Neuronal stem cell (in vitro differentiated cells): ENCODE measurements at regions not wholly inside any gene's neighbourhood (a gene's known extent, or its start where the extent isn't known, plus 50 kb on each side); places are given as distances from the start of the nearest gene placed in this dataset.

Source experiments
- DNase-seq: peaks from one replicate; pipeline ENCODE4 v3.0.0-alpha.2; 2013; ENCODE audit warnings: low spot score
- H2AFZ ChIP-seq: one replicate; pipeline ENCODE4 v1.6.1; 2013; ENCODE audit warnings: mild to moderate bottlenecking, low read length, inconsistent platforms
- H2AK5ac ChIP-seq: 2 replicates; pipeline ENCODE4 v1.6.1; 2013; ENCODE audit warnings: low read depth, mild to moderate bottlenecking, inconsistent platforms, low read length, moderate library complexity, mixed read lengths
- H2BK120ac ChIP-seq: 2 replicates; pipeline ENCODE4 v1.6.1; 2013; ENCODE audit warnings: low read depth, mild to moderate bottlenecking, inconsistent platforms, low read length, moderate library complexity, mixed read lengths
- H2BK12ac ChIP-seq: one replicate; pipeline ENCODE4 v1.6.1; 2013; ENCODE audit warnings: low read length, inconsistent platforms
- H2BK15ac ChIP-seq: 2 replicates; pipeline ENCODE4 v1.6.1; 2013; ENCODE audit warnings: mild to moderate bottlenecking, low read length, inconsistent platforms, mixed read lengths
- H2BK5ac ChIP-seq: one replicate; pipeline ENCODE4 v1.6.1; 2013; ENCODE audit warnings: inconsistent platforms, mild to moderate bottlenecking, low read length, moderate library complexity
- H3K14ac ChIP-seq: one replicate; pipeline ENCODE4 v1.6.1; 2013; ENCODE audit warnings: low read length, inconsistent platforms
- H3K18ac ChIP-seq: 2 replicates; pipeline ENCODE4 v1.6.1; 2013; ENCODE audit warnings: low read length, inconsistent platforms
- H3K23ac ChIP-seq: 2 replicates; pipeline ENCODE4 v1.6.1; 2013; ENCODE audit warnings: low read depth, mild to moderate bottlenecking, mixed read lengths, low read length, inconsistent platforms; ENCODE audit not compliant: poor library complexity
- H3K27ac ChIP-seq: replicated peaks from 3 replicates; pipeline ENCODE4 v1.5.1; 2013; ENCODE audit warnings: low read length, inconsistent platforms
- H3K27me3 ChIP-seq, 3 experiments: 2 replicates each; pipeline ENCODE4 v1.6.1; 2013; ENCODE audit warnings: low read length in 3 of 3, mild to moderate bottlenecking in 2 of 3, inconsistent platforms in 1 of 3, low read depth in 1 of 3, mixed read lengths in 1 of 3, moderate library complexity in 1 of 3; ENCODE audit not compliant: control insufficient read depth in 3 of 3, insufficient read depth in 3 of 3
- H3K36me3 ChIP-seq, 2 donors: replicated peaks in 1 of 2; 2 replicates each; pipeline ENCODE4 v1.6.1; 2013; ENCODE audit warnings: low read length in 2 of 2; ENCODE audit not compliant: control insufficient read depth in 2 of 2, insufficient read depth in 2 of 2
- H3K4ac ChIP-seq: 2 replicates; pipeline ENCODE4 v1.6.1; 2013; ENCODE audit warnings: inconsistent platforms, mild to moderate bottlenecking, low read length, moderate library complexity
- H3K4me1 ChIP-seq, 2 donors: 1 replicate in 1 of 2; 2 replicates in 1 of 2; pipeline ENCODE4 v1.6.1; 2013; ENCODE audit warnings: low read length in 2 of 2, low read depth in 1 of 2; ENCODE audit not compliant: control insufficient read depth in 2 of 2, insufficient read depth in 1 of 2
- H3K4me2 ChIP-seq: one replicate; pipeline ENCODE4 v1.6.1; 2013; ENCODE audit warnings: mild to moderate bottlenecking, low read length, inconsistent platforms; ENCODE audit not compliant: insufficient read depth, poor library complexity, severe bottlenecking
- H3K4me3 ChIP-seq, 2 donors: 2 replicates each; pipeline ENCODE4 v1.5.1; 2013; ENCODE audit warnings: low read length in 2 of 2, mild to moderate bottlenecking in 2 of 2, inconsistent platforms in 1 of 2, moderate library complexity in 1 of 2
- H3K79me1 ChIP-seq: one replicate; pipeline ENCODE4 v1.6.1; 2013; ENCODE audit warnings: low read depth, mild to moderate bottlenecking, inconsistent platforms, low read length, moderate library complexity
- H3K9ac ChIP-seq: one replicate; pipeline ENCODE4 v1.6.1; 2013; ENCODE audit warnings: mild to moderate bottlenecking, low read depth, low read length, inconsistent platforms; ENCODE audit not compliant: poor library complexity
- H3K9me3 ChIP-seq, 2 donors: replicated peaks in 1 of 2; 2 replicates each; pipeline versions ENCODE3 to v1.6.1; 2013; ENCODE audit warnings: low read length in 2 of 2, mild to moderate bottlenecking in 2 of 2, inconsistent platforms in 1 of 2, low read depth in 1 of 2, mixed read lengths in 1 of 2, moderate library complexity in 1 of 2; ENCODE audit not compliant: control insufficient read depth in 2 of 2, insufficient read depth in 1 of 2
- H4K8ac ChIP-seq: one replicate; pipeline ENCODE4 v1.6.1; 2013; ENCODE audit warnings: low read depth, mild to moderate bottlenecking, inconsistent platforms, low read length, moderate library complexity
- H4K91ac ChIP-seq: one replicate; pipeline ENCODE4 v1.6.1; 2013; ENCODE audit warnings: low read length, low read depth, mild to moderate bottlenecking, inconsistent platforms; ENCODE audit not compliant: poor library complexity
- WGBS, 2 donors: extraction: QIAGEN DNeasy Blood & Tissue Kit; methylation state at CpG; one replicate each; pipeline ENCODE4 v1.1.7; 2013; ENCODE audit warnings: missing lambda C conversion rate in 2 of 2, mixed read lengths in 1 of 2; ENCODE audit not compliant: insufficient read length in 2 of 2, insufficient replicate concordance in 1 of 2; ENCODE audit errors: extremely low coverage in 2 of 2; 5-methylcytosine and 5-hydroxymethylcytosine counted together

- Histone ChIP-seq H2BK15ac (no peak overlapping the region), H2AK5ac (no peak overlapping the region), H2BK5ac (no peak overlapping the region), H3K27me3 (peaks cover 0 to 3% (median 0%) of the 10 kb centered on the region in 3 experiments), H3K18ac (no peak overlapping the region), H2AFZ (no peak overlapping the region), H3K79me1 (no peaks in the 10 kb centered on the region), H3K4me3 (no peak overlapping the region), H3K4me1 (peaks cover 1 to 4% of the 10 kb centered on the region in 2 donors), H2BK12ac (no peak overlapping the region), H4K8ac (no peak overlapping the region), H3K9ac (no peak overlapping the region), H3K9me3 (no peaks in the 10 kb centered on the region), H4K91ac (no peak overlapping the region), H3K14ac (no peak overlapping the region), H3K4ac (no peak overlapping the region), H3K4me2 (no peak overlapping the region), H3K36me3 (no peaks in the 10 kb centered on the region), H3K27ac (no peak overlapping the region), H2BK120ac (no peak overlapping the region), H3K23ac (no peak overlapping the region)
- DNase-seq, result no peak
- no CpG with 5 or more reads among the region's 1 CpG for WGBS, 2 donors
Measured at GRCh38 chr16:79388396-79388795, 212.1 kb downstream of the MAF start.

GRCh38 chr16:79386299-79386698 lies 214.2 kb downstream of the MAF start:
- no peak for DNase-seq
- H2BK12ac ChIP-seq, result no peak overlapping the region
- no peak overlapping the region for H3K4me2 ChIP-seq
- H2BK120ac ChIP-seq, result no peak overlapping the region
- no peak overlapping the region for H3K14ac ChIP-seq
- no peak overlapping the region for H3K27ac ChIP-seq
- H2AFZ ChIP-seq, result no peak overlapping the region
- H3K23ac ChIP-seq, result no peak overlapping the region
- H3K27me3 ChIP-seq, result peaks cover 0 to 3% (median 0%) of the 10 kb centered on the region in 3 experiments
- H3K4me1 ChIP-seq, result peaks cover 0 to 3% of the 10 kb centered on the region in 2 donors
- H3K9me3 ChIP-seq, result no peaks in the 10 kb centered on the region
- H2BK15ac ChIP-seq, result no peak overlapping the region
- no peak overlapping the region for H3K4me3 ChIP-seq
- H3K18ac ChIP-seq, result no peak overlapping the region
- H3K9ac ChIP-seq, result no peak overlapping the region
- H3K79me1 ChIP-seq, result no peaks in the 10 kb centered on the region
- H4K91ac ChIP-seq, result no peak overlapping the region
- H4K8ac ChIP-seq, result no peak overlapping the region
- H2AK5ac ChIP-seq, result no peak overlapping the region
- no peak overlapping the region for H2BK5ac ChIP-seq
- H3K36me3 ChIP-seq, result no peaks in the 10 kb centered on the region
- WGBS, 2 donors, result no CpG with 5 or more reads among the region's 7 CpGs
- no peak overlapping the region for H3K4ac ChIP-seq

- Histone ChIP-seq H2BK5ac (no peak overlapping the region), H3K27ac (no peak overlapping the region), H2AK5ac (no peak overlapping the region), H2BK120ac (no peak overlapping the region), H3K4me3 (no peak overlapping the region), H4K8ac (no peak overlapping the region), H3K23ac (no peak overlapping the region), H2AFZ (peak overlapping the region; percentile 46), H3K79me1 (no peaks in the 10 kb centered on the region), H3K27me3 (no peaks in the 10 kb centered on the region), H3K14ac (no peak overlapping the region), H2BK15ac (no peak overlapping the region), H3K4me2 (no peak overlapping the region), H3K4ac (no peak overlapping the region), H3K36me3 (no peaks in the 10 kb centered on the region), H3K18ac (no peak overlapping the region), H3K9me3 (no peaks in the 10 kb centered on the region), H2BK12ac (no peak overlapping the region), H3K4me1 (peaks cover 0 to 3% of the 10 kb centered on the region in 2 donors), H4K91ac (no peak overlapping the region), H3K9ac (no peak overlapping the region)
- WGBS, 2 donors, result no CpG with 5 or more reads among the region's 10 CpGs
- DNase-seq, result no peak
Measured at GRCh38 chr16:79381603-79382042, 218.9 kb downstream of the MAF start.

GRCh38 chr16:79380995-79381602 lies 219.4 kb downstream of the MAF start:
- no peak overlapping the region for H3K14ac ChIP-seq
- H2BK120ac ChIP-seq, result no peak overlapping the region
- H3K27me3 ChIP-seq, result no peaks in the 10 kb centered on the region
- H3K18ac ChIP-seq, result peak overlapping the region; percentile 52
- H3K27ac ChIP-seq, result no peak overlapping the region
- no peak overlapping the region for H4K91ac ChIP-seq
- no peak overlapping the region for H3K23ac ChIP-seq
- H2AK5ac ChIP-seq, result no peak overlapping the region
- WGBS, 2 donors, result no CpG with 5 or more reads among the region's 9 CpGs
- H3K4me1 ChIP-seq, result peaks cover 0 to 3% of the 10 kb centered on the region in 2 donors
- H2BK5ac ChIP-seq, result no peak overlapping the region
- no peaks in the 10 kb centered on the region for H3K36me3 ChIP-seq
- no peak for DNase-seq
- no peak overlapping the region for H2BK12ac ChIP-seq
- H3K79me1 ChIP-seq, result no peaks in the 10 kb centered on the region
- H4K8ac ChIP-seq, result no peak overlapping the region
- H3K4me3 ChIP-seq, result no peak overlapping the region
- H3K9me3 ChIP-seq, result no peaks in the 10 kb centered on the region
- H3K9ac ChIP-seq, result no peak overlapping the region
- no peak overlapping the region for H2BK15ac ChIP-seq
- H3K4me2 ChIP-seq, result no peak overlapping the region
- H3K4ac ChIP-seq, result no peak overlapping the region
- H2AFZ ChIP-seq, result peak overlapping the region; percentile 46
